Activated gamma-delta T cell (primary cell): ENCODE measurements at regions not wholly inside any gene's neighbourhood (a gene's known extent, or its start where the extent isn't known, plus 50 kb on each side); places are given as distances from the start of the nearest gene placed in this dataset.

Experiments used
- DNase-seq: peaks from one replicate; lab custom pipeline; 2025; lab: John Stamatoyannopoulos, UW

DNA sequence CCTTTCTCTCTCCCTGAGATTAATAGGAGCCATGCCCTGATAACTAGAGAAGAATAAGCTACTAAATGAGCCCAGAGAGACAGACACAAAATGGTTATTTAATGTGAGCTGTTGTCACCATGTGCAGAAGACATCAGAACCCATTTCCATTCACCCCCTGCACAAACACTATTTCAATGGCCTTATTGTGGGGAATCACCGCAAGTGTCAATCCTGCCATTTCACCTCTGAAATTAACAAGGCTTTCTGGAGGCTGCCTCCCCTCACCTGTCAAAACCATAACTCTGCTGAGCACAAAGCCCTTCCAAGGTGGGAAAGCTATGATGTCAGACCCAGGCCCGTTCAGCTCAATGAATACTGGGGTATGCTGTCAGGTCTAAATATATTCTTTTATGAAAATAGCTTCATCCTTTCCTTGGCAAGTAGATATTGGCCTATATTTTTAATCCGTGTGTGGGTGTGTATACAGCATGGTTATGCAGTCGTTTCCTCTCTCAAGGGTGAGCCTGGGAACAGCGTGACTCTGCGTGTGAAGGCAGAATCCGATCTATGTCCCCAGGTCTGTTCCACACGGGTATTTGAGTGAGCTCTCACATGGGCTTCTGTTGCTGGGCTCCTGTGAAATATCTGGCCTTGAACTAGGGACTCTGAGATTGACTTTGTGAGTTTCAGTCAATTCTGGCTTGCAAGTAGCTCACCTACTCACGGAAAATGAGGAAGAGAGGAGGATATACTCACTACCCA lies 266.3 kb downstream of the FBXW7 start:
- no peak for DNase-seq

DNA sequence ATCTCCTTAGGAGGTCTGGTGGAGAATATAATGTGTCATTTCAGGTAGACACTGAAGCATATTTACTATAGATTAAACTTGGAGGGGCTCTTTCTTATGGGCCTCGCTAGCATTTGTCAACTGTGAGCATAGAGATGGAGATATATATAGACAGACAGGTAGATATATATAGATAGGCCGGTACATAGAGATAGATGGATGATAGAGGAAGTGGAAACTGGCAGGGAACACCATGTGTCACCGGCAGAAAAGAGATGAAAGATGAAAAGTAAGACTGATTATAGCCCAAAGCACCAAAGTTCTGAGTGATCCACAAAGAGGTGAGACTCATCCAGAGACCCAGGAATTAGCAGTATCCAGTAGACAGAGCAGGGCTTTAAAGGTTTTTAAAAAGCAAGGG lies 268.1 kb downstream of the FBXW7 start:
- DNase-seq, result no peak

DNA sequence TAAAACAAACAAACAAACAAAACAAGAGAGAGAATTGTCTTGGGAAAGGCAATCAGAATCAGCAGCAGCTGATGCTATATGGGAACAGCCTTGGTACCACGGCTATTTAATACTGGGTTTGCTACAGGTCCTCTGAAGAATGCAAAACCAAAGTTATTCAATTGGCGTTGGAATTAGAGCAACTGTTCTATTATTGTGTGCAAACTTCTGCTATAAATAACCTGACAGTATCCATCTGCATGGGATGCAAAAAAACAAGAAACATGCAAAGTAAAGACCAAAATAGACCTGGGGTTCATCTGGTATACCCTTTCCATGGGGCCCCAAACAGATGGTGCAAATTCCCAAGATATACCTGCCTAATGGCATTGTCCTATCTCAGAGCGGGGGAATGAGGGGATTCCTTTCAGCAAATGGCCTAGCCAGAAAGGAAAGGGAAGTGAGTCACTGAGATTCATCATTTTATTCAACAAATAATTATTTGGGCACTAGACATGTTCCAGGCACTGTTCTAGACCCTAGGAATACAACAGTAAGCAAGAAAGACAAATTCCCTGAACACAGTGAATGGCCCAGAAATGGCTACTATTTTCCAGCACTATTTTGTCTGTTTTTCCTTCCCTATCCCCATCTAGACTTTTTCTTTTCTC lies 268.9 kb downstream of the FBXW7 start:
- no peak for DNase-seq

DNA sequence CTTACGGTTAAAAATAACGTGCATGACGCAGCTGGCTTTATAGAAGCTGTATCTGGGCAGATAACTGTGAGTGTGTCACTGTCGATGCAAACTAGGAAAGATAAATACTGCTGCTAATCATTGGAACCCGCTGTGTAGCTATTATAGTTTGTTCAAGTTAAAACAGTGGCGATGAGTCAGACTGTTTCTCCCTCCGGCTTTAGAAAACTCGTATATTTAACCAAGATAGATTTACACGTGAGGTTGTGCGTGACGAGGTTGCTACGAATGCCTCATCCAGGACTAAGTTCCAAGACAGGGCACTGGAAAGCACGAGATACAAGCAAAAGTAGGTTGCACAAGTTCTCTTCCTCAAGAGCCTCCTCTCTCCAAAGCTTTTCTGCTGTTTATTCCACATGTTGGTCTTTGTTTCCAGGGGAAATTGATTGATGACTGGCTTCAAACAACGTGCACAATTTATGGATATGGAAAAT lies 270.7 kb downstream of the FBXW7 start:
- DNase-seq, result no peak

DNA sequence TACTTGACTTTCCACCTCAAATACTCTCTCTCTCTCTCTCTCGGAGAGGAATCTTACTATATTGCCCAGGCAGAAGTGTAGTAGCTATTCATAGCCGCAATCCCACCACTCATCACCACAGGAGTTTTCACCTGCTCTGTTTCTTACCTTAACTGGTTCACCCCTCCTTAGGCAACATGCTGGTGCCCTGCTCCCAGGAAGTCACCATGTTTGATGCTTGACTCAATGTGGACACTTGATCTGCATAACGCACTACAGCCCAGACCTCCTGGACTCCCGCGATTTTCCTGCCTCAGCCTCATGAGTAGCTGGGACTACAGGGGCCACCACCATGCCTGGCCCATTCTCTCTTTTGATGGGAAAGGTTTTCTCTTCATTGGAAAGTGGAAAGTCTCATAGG lies 271.8 kb downstream of the FBXW7 start:
- no peak for DNase-seq

DNA sequence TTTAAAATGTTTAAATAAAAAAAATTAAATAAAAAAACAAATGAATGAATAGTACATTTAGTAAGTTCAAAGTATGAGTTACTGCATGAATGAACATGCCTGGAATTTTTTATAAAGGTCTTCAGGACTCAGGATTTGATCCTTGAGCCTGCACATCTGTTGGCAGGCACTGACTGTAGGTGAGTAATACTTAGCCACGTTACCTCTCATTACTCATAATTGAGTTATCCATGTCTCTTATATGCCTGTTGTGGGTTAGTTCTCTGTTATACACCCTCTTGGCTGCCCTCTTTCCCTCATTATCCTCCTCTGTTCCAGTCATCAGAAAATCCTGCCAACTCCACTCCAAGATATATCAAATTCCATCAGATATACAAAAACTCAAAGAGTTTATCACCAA lies 276.0 kb downstream of the FBXW7 start:
- DNase-seq, result no peak

DNA sequence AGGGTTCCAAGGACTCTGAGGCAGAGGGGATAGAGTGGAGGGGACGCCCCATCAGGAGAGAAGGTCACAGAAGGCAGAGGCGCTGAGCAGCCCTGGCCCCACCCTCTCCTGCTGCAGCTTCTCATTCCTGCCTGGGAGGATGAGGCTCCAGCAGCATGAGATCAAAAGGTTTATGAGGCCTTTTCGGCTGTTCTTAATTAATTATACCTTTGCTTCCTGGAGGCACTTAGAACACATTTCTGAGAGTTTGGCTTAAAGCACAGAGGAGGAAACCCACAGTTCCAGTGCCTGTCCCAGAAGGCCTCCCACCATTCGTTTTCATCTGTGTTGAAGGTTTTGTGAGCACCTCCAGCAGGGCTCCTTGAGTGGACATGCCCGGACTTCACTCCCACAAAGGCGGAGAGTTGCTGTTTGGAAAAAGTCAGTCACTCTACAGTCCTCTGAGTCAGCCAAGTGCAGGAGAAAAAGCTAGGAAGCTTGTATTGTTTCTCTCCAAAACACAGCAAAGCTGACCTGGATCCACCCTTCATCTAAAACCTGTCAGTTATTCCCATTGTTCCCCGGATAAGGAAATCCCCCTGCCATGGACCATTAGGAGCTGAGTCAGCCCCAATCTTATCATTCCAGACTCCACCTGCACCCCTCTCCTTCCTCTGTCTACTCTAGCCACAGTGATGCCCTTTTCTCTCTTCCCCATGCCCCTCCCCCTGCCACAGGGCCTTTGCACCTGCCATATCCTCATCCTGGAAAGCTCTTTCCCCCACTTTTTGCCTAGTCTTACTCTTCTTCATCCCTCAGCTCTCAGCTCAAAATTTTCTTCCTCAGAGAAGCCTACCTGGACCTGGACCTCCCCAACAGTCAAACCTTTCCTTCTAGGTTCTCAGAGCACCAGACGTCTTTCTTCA lies 276.8 kb downstream of the FBXW7 start:
- DNase-seq, result no peak

DNA sequence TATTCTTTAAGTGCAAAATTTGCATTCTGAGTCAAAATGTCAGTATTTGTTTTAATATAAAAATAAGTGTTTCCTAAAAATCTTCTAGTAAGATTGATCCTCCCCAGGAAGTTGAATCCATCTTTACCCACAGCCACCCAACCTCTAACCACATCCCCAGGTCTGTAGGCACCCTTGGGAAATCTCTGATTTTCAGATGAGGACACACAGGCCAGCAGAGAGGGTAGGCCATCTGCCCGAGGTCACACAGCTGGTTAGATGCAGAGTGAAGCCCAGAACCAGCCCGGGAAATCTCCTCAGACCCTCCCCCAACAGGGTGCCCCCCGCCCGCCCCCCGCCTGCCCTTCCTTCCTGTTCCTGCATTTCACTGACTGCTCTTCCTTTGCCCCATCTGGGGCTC lies 277.5 kb downstream of the FBXW7 start:
- DNase-seq, result no peak

DNA sequence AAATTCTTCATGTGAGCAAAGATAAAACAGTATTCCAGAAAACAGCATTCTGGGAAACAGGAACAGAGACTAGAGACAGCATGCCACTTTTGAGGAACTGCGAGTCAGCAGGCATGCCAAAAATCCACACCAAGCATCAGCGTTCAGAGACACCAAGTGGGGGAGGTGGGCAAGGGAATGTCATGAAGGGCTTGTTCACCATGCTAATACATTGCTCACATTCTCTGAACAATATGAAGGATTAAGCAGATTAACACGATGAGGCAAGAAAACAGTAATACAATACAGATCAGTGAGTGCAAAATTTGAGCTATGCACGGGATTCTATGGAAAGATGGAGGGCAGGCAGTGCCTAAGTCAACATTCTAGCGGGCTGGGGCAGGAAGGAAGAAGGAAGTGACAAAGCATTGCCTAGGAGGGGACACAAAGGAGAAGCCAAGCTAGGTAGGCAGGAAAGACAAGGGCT lies 278.3 kb downstream of the FBXW7 start:
- DNase-seq, result no peak

DNA sequence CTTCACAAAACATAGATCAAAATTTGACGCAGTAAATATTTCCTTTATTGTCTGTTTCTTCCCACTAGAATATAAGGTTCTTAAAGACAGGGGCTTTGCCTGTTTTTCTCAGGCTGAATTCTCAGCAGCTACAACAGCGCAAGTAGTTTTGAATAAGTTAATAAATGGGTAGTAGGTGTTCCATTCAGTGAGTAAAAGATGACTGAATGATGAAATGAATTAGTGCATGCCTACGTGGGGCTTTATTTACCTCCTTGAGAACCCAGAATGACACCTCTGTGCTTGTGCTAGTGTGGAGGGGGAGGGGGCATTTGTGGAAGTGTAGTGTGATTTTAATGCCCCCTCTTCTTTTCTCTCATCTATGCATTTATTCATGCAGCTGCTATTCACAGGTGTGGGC lies 278.9 kb downstream of the FBXW7 start:
- no peak for DNase-seq

DNA sequence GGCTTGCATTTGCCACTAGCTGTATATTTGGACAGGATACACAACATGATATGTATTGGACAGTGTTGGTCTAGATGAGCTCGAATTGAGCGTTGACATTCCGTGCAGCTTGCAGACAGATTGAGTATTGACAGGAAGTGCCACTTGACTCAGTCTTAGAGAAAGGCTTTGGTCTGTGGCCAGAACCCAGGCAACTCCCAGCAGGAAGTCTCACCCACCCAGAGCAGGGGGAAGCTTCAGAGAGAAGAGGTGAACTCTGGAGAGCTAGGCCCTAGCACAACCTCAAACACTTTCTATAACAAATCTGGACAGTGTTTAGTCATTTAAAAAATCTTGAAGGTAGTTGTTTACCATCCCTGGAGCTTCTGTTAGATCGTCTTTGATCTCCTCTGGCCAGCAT lies 280.5 kb downstream of the FBXW7 start:
- DNase-seq, result no peak

DNA sequence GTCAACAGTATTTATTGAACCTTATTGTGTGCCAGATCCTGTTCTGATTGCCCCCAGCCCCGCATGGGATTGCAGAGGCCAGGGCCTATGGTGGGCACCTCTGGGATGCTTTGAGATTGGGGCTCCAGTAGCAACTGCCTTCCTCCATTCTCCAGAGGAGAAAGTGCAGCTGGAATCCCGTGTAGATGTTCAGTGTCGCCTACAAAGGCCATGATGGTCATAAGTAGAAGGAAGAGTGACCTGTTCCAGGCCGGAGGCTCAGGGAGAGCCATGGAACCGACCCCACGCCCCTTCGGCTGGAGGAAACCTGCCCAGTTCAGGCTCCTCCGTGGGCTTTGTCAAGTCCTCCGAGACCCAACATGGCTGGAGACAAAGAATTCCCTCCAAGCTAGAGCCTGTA lies 287.5 kb downstream of the FBXW7 start:
- DNase-seq, result no peak

DNA sequence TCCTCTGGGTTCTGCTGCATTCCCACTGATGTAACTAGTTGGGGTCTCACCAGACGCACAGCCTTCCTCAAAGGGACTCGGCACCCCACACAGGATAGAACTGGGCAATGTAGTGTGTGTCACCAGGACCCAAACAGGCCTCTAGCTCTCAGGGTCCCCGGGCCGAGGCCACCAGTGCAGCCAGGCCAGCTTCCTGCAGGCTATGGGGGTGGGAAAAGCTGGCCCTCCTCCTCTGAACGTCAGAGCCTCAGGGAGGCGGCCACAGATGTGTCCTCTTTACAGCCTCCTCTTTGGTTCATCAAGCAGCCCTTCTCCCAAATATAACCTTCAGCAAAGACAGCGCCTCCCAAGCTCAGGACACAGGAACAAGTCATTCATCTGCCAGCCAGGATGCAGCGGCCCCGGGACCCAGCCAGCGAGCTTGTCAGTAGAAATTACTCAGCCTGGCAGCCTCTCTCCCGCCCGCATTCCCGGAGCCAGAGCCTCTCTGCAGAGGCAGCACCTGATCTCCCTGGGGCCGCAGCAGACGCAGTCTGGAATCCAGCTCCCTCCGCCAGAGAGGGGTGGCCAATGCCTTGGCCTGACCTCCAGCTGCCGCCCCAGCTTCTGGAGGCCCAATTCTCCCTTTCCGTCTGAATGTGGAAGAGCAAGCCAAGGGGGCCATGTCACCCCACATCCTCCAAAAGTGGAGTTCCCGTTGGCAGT lies 288.5 kb downstream of the FBXW7 start:
- DNase-seq, result no peak

DNA sequence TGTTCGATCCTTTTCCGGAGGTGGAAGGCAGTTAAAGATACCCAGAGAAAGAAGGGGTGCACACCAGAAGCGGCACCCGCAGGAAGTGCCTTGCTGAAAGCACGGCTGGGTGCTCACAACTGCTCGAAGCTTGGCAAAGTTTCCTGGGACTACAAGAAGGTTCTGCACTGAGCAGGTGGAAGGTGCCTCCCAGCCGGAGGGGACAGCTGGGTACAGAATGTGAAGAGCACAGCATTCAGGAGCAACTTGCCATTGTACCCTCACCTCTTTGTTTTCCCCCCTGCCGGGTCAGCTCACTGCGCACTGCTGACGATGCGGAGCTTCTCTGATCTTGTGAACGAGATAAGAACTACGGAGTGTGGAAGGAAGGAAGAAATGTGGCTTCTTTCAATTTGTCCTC lies 289.2 kb downstream of the FBXW7 start:
- DNase-seq, result no peak

DNA sequence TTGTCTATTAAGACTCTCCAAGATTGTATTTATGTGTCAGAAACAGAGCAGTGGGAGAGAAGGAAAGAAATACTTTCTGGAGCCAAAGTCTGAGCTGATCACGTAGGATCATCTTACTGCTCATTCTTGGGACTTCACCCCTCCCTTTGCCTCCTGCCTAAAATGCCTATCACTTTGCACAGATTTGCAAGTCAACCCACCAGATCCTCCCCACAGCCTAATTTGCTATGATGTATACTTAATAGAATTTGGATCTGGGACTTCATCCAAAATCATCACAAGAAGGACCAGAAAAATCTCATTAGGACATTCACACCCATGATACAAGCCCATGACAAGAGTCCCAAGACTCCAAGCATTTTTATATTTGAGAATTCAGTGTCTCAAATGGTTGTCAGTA lies 290.2 kb downstream of the FBXW7 start:
- no peak for DNase-seq

DNA sequence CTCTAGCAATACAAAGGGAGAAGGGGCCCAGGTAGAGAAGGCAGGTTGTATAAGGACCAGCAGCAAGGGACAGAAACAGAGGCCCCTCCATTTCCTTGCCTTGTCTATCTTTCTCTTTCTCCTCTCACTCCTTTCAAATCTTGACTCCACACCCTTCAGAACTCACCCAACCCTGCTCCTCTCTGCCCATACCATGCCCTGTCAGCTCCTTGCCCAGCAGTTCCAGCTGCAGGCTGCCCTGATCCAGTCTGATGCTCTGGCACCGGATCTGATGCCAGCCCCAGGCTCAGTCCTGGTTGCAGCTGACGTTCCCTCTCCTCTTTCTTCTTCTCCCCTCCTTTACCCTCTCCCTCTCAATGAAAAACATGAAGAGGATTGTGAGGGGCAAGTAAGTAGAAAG lies 291.2 kb downstream of the FBXW7 start:
- no peak for DNase-seq

DNA sequence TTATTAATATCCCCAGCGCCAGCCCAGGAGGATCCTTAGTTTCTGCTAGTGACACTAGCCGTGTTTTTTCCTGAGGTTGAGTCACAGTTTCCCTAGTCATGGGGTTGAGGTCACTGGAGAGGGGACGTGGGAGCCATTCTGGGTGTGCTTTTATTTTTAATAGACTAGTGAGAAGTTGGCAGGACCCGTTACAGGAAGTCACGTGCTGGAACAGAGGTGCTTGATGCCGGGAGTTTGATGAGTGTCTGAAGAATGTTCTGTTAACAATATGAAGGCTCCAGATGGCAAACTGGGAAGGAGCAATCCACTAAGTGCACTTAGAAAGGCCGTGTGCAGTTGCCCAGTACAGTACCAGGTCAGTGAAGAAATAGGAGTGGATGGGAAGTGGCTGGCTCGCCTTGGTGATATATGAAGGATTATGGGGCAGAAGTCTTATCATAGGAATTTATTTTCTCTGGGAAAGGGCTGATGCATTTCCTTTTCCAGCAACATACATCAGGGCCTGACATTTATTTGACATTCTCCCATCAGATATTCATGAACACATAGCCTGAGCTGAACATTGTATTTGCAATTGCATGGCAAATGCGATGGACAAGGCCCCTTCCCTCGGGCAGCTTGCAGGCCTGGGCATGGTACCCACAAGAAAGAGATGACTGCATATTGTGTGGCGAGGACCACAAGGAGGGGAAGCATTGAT lies 291.8 kb downstream of the FBXW7 start:
- DNase-seq, result no peak

DNA sequence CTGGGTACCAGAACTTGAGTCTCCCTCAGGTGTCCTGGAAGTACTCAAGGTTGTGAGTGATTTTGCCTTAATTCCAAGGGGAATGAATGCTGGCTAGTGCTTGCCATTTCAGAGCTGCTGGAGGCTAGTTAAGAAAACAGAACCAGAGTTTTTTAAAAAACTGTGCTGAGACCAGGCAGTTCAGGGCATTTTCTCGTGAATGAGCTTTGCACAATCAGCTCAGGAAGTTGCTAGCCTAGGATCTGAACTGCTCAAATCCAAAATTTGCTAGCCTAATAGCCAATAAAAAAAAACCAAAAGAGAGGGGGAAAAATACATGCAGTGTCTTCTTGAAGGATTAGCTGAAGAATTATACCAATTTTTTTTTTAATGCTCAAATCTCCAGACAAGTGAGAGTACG lies 292.7 kb downstream of the FBXW7 start:
- no peak for DNase-seq

DNA sequence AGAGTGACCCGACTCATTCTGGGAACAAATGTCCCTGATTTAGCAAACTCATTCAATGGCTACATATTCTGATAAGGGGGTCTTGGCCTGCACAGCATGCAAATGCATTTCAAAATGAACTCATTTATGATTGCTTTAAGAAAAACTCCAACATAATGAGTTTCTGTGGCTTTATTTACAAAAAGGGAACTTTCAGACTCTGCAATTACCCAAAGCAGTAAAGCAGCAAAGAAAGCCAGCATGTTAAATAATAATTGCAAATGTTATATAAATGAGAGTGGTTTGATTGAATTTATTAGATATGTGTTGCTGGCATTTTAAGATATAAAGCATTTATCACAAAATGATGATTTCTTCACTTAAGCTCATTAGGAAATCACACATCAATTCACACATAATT lies 295.7 kb downstream of the FBXW7 start:
- DNase-seq, result no peak

DNA sequence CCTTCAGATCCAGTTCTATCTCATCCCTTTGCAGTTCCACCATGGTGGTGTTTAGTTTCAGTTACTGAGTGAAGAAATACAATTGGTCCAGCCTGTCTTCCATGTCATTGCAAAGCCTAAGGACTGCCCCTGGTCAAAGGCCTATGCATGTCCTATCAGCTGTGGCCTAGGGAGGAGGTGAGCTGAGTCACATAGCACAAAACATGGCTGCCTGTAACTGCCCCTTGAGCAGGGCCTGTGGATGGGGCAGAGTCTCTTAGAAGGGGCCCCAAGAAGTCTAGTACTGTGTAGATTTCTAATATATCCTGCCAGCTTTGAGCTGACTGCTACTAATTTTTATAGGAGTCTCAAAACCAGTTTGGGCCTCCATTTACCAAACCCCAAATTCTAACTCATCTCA lies 296.7 kb downstream of the FBXW7 start:
- no peak for DNase-seq

DNA sequence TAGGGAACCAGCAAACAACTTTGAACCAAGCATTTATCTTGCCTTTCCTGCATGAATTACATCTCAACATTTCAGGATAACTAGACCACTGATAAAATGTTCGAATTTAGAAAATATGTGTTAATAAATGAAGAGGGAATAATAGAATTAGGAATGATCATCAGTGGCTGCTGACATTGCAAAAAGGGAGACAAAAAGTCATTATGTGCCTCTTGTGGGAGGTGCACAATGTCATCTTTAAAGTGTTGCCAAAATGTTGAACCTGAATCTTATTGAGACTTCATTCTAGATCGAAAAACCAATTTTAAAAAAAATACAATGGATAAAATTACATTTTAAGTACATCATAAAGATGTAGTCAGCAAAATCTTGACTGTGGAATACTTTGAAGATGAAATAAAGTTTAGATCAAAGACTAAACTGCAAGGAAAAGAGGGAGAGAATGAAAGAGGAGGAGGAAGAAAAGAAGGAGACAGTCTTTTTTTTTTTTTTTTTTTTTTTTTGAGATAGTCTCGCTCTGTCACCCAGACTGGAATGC lies 299.3 kb downstream of the FBXW7 start:
- no peak for DNase-seq
